ENCODE measurements at regions not wholly inside any gene's neighbourhood (a gene's known extent, or its start where the extent isn't known, plus 50 kb on each side); places are given as distances from the start of the nearest gene placed in this dataset.

- ATAC-seq = no peak
- TF ChIP-seq ESRRG (CRISPR knock-in tag; IDR thresholded peaks at IDR 0.05) = no peak
- TF ChIP-seq ZC3H10 (CRISPR knock-in tag; IDR thresholded peaks at IDR 0.05) = no peak
- no peak for TF ChIP-seq TCF4 (CRISPR knock-in tag; IDR thresholded peaks at IDR 0.05; ENCODE audit: borderline replicate concordance)
Observed at GRCh38 chr2:147327613-147328012, 517.2 kb upstream of the ACVR2A start.

GRCh38 chr2:147325990-147326389 lies 518.8 kb upstream of the ACVR2A start:
- ATAC-seq = no peak
- TF ChIP-seq, protein P1, sequence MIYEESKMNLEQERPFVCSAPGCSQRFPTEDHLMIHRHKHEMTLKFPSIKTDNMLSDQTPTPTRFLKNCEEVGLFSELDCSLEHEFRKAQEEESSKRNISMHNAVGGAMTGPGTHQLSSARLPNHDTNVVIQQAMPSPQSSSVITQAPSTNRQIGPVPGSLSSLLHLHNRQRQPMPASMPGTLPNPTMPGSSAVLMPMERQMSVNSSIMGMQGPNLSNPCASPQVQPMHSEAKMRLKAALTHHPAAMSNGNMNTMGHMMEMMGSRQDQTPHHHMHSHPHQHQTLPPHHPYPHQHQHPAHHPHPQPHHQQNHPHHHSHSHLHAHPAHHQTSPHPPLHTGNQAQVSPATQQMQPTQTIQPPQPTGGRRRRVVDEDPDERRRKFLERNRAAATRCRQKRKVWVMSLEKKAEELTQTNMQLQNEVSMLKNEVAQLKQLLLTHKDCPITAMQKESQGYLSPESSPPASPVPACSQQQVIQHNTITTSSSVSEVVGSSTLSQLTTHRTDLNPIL (CRISPR knock-in tag; IDR thresholded peaks at IDR 0.05; ENCODE audit: low read depth) = no peak
- TF ChIP-seq TCF4 (CRISPR knock-in tag; IDR thresholded peaks at IDR 0.05; ENCODE audit: borderline replicate concordance) (no peak), TOX (CRISPR knock-in tag; IDR thresholded peaks at IDR 0.05; ENCODE audit: borderline replicate concordance) (no peak), ZNF8 (CRISPR knock-in tag; IDR thresholded peaks at IDR 0.05) (no peak), ZC3H10 (CRISPR knock-in tag; IDR thresholded peaks at IDR 0.05) (no peak), ZFP3 (CRISPR knock-in tag; IDR thresholded peaks at IDR 0.05) (no peak), GLIS3 (CRISPR knock-in tag; IDR thresholded peaks at IDR 0.05) (no peak), ZNF565 (CRISPR knock-in tag; conservative IDR thresholded peaks at IDR 0.05; ENCODE audit: low read depth) (no peak)

- no peak for ATAC-seq
Observed at GRCh38 chr2:147320146-147320545, 524.7 kb upstream of the ACVR2A start.

GRCh38 chr2:147311058-147311430 lies 533.8 kb upstream of the ACVR2A start:
- no peak for TF ChIP-seq GLIS3 (CRISPR knock-in tag; IDR thresholded peaks at IDR 0.05)
- TF ChIP-seq ZFP3 (CRISPR knock-in tag; IDR thresholded peaks at IDR 0.05) = no peak
- no peak for TF ChIP-seq OSR1 (CRISPR knock-in tag; IDR thresholded peaks at IDR 0.05)
- TF ChIP-seq PATZ1 (CRISPR knock-in tag; IDR thresholded peaks at IDR 0.05; ENCODE audit: borderline replicate concordance) = no peak
- TF ChIP-seq BACH2 (CRISPR knock-in tag; IDR thresholded peaks at IDR 0.05; ENCODE audit: borderline replicate concordance) = no peak
- no peak for TF ChIP-seq CSRNP3 (CRISPR knock-in tag; IDR thresholded peaks at IDR 0.05)
- TF ChIP-seq, protein P2, sequence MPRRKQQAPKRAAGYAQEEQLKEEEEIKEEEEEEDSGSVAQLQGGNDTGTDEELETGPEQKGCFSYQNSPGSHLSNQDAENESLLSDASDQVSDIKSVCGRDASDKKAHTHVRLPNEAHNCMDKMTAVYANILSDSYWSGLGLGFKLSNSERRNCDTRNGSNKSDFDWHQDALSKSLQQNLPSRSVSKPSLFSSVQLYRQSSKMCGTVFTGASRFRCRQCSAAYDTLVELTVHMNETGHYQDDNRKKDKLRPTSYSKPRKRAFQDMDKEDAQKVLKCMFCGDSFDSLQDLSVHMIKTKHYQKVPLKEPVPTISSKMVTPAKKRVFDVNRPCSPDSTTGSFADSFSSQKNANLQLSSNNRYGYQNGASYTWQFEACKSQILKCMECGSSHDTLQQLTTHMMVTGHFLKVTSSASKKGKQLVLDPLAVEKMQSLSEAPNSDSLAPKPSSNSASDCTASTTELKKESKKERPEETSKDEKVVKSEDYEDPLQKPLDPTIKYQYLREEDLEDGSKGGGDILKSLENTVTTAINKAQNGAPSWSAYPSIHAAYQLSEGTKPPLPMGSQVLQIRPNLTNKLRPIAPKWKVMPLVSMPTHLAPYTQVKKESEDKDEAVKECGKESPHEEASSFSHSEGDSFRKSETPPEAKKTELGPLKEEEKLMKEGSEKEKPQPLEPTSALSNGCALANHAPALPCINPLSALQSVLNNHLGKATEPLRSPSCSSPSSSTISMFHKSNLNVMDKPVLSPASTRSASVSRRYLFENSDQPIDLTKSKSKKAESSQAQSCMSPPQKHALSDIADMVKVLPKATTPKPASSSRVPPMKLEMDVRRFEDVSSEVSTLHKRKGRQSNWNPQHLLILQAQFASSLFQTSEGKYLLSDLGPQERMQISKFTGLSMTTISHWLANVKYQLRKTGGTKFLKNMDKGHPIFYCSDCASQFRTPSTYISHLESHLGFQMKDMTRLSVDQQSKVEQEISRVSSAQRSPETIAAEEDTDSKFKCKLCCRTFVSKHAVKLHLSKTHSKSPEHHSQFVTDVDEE (CRISPR knock-in tag; IDR thresholded peaks at IDR 0.05) = no peak
- ATAC-seq = no peak

More at GRCh38 chr2:147320146-147320545, 524.7 kb upstream of the ACVR2A start:
- no peak for TF ChIP-seq OSR1 (CRISPR knock-in tag; IDR thresholded peaks at IDR 0.05)
- TF ChIP-seq SNAI2 (CRISPR knock-in tag; IDR thresholded peaks at IDR 0.05) = no peak
- no peak for TF ChIP-seq ZNF70 (CRISPR knock-in tag; IDR thresholded peaks at IDR 0.05)
- no peak for TF ChIP-seq TCF4 (CRISPR knock-in tag; IDR thresholded peaks at IDR 0.05; ENCODE audit: borderline replicate concordance)

DNA sequence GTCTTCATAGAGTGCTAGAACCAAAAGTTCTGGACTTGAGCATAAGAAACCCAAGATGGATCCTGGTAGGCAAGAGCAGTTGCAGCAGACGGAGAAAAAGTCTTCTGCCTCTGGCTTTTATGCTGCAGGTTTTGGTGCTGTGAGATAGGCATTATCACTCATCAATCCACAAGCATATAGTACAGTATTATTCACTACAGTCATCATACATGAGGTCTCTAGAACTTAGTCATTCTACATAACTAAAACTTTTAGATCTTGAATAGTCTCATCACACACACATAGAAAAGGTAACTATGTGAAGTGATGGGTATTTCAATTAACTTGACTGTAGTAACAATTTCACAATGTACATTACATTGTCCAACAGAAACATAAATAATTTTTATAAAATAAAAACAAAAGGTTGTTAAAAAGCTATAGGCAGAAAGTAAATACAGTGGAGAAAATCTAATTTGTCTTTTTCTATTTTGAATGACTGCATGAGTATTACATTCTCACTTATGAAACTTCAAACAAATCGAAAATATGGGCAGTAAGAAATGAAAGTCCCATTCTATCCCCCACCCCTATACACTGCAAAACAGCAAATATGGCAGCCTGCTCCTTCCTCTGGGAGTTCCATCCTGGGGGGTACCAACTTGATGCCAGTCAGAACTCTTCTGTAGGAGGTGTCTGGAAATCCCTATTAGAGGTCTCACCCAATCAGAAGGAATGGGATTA lies 534.3 kb upstream of the ACVR2A start:
- no peak for ATAC-seq
- no peak for TF ChIP-seq TOX (CRISPR knock-in tag; IDR thresholded peaks at IDR 0.05; ENCODE audit: borderline replicate concordance)
- no peak for TF ChIP-seq ZNF8 (CRISPR knock-in tag; IDR thresholded peaks at IDR 0.05)
- TF ChIP-seq RARB (CRISPR knock-in tag; IDR thresholded peaks at IDR 0.05) = no peak
- TF ChIP-seq ARNTL (CRISPR knock-in tag; IDR thresholded peaks at IDR 0.05; ENCODE audit: borderline replicate concordance, low read depth) = no peak
- no peak for TF ChIP-seq PPARA (CRISPR knock-in tag; IDR thresholded peaks at IDR 0.05; ENCODE audit: borderline replicate concordance)
- no peak for TF ChIP-seq CSRNP3 (CRISPR knock-in tag; IDR thresholded peaks at IDR 0.05)
- TF ChIP-seq ZNF70 (CRISPR knock-in tag; IDR thresholded peaks at IDR 0.05) = no peak
- TF ChIP-seq, protein P2 (CRISPR knock-in tag; IDR thresholded peaks at IDR 0.05) = no peak
- TF ChIP-seq ZFP30 (CRISPR knock-in tag; IDR thresholded peaks at IDR 0.05) = no peak
- no peak for TF ChIP-seq BACH2 (CRISPR knock-in tag; IDR thresholded peaks at IDR 0.05; ENCODE audit: borderline replicate concordance)
- TF ChIP-seq ISL1 (CRISPR knock-in tag; IDR thresholded peaks at IDR 0.05) = no peak
